Chondrocyte (in vitro differentiated cells): ENCODE measurements at regions not wholly inside any gene's neighbourhood (a gene's known extent, or its start where the extent isn't known, plus 50 kb on each side); places are given as distances from the start of the nearest gene placed in this dataset.

Source experiments
- DNase-seq: peaks from one replicate; pipeline ENCODE4 v3.0.0; 2021; ENCODE audit warnings: mixed read lengths, low spot score
- H3K27ac Mint-ChIP-seq: one replicate; pipeline ENCODE4 v1.8.0; 2021; ENCODE audit warnings: mild to moderate bottlenecking, moderate library complexity, mixed read lengths; ENCODE audit not compliant: unreplicated experiment
- H3K27me3 Mint-ChIP-seq: 2 replicates; pipeline ENCODE4 v1.8.0; 2021; ENCODE audit warnings: low read depth, mixed read lengths
- H3K36me3 Mint-ChIP-seq: 2 replicates; pipeline ENCODE4 v1.8.0; 2021; ENCODE audit warnings: low read depth, mixed read lengths
- H3K4me1 Mint-ChIP-seq: 2 replicates; pipeline ENCODE4 v1.8.0; 2021; ENCODE audit warnings: low read depth, mild to moderate bottlenecking, mixed read lengths
- H3K4me3 Mint-ChIP-seq: one replicate; pipeline ENCODE4 v1.8.0; 2021; ENCODE audit warnings: mild to moderate bottlenecking, moderate library complexity, mixed read lengths; ENCODE audit not compliant: unreplicated experiment
- H3K9me3 Mint-ChIP-seq: 2 replicates; pipeline ENCODE4 v1.8.0; 2021; ENCODE audit warnings: low read depth, mixed read lengths
- TF ChIP-seq, protein P1 (sequence below): fragments of 200-600 bp; sonication (generic); IDR thresholded peaks from 2 replicates; pipeline ENCODE4 v1.5.0; 2021; ENCODE audit warnings: antibody characterized with exemption, mild to moderate bottlenecking, moderate library complexity

DNA sequence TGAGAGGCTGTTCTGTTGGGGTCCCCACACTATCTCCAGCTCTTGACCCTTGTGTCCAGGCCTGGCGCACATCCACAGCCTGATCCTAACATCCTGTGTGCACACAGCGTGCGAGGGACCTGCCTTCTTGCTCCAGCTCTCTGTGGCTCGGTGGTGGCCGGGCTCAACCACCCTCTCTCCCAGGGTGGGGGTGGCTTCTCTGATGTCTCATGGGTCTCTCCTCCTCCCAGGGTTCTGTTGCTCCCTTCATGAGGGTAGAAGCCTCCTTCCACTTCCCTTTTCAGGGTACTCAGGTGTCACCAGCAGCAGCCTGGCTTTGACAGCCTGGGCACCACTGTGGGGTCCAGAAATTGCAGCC, 196.9 kb upstream of the RAB6C start:
- no peak overlapping the region for H3K4me3 Mint-ChIP-seq
- peaks cover 15% of the 10 kb centered on the region for H3K27me3 Mint-ChIP-seq
- TF ChIP-seq, protein P1, sequence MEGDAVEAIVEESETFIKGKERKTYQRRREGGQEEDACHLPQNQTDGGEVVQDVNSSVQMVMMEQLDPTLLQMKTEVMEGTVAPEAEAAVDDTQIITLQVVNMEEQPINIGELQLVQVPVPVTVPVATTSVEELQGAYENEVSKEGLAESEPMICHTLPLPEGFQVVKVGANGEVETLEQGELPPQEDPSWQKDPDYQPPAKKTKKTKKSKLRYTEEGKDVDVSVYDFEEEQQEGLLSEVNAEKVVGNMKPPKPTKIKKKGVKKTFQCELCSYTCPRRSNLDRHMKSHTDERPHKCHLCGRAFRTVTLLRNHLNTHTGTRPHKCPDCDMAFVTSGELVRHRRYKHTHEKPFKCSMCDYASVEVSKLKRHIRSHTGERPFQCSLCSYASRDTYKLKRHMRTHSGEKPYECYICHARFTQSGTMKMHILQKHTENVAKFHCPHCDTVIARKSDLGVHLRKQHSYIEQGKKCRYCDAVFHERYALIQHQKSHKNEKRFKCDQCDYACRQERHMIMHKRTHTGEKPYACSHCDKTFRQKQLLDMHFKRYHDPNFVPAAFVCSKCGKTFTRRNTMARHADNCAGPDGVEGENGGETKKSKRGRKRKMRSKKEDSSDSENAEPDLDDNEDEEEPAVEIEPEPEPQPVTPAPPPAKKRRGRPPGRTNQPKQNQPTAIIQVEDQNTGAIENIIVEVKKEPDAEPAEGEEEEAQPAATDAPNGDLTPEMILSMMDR = no peak
- no peak overlapping the region for H3K27ac Mint-ChIP-seq
- no peaks in the 10 kb centered on the region for H3K36me3 Mint-ChIP-seq
- no peak for DNase-seq
- H3K9me3 Mint-ChIP-seq = no peaks in the 10 kb centered on the region
- H3K4me1 Mint-ChIP-seq = no peaks in the 10 kb centered on the region

DNA sequence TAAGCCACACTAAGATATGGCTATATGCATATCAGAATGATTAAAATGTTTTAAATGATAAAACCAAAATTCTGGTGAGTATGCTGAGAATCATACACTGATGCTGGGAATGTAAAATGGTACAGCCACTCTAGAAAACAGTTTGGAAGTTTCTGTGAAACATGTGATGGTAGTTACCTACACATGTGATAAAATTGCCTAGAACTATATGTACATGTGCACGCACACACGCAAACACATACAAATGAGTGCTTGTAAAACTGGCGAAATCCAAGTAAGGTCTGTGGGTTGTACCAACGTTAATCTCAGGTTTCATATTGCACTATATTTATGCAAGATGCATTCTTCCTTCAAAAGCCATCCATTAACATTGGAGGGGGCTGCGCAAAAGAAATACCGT, 195.0 kb upstream of the RAB6C start:
- H3K27me3 Mint-ChIP-seq = peaks cover 20% of the 10 kb centered on the region

DNA sequence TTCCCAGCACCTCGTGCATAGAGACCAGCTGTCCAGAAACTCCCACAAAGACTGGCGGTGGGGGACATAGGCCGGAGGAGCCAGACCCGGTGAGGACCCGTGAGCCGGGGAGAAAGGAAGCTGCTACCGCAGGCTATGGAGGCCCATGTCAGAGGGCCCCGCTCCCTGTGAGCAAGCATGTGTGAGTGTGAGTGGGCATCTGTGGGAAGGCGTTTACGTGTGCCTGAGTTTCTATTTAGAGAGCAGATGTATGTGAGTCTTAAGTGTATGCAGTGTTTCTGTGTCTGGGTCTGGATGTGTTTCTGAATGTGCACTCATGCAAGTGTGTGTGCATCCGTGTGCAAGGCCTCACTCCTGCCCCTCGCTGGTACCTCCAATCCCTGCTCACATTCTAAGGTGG, 187.8 kb upstream of the RAB6C start:
- H3K4me3 Mint-ChIP-seq = no peak overlapping the region
- DNase-seq = no peak
- no peaks in the 10 kb centered on the region for H3K4me1 Mint-ChIP-seq
- peaks cover 4% of the 10 kb centered on the region for H3K27me3 Mint-ChIP-seq
- TF ChIP-seq, protein P1 = no peak
- no peaks in the 10 kb centered on the region for H3K36me3 Mint-ChIP-seq
- H3K9me3 Mint-ChIP-seq = no peaks in the 10 kb centered on the region
- no peak overlapping the region for H3K27ac Mint-ChIP-seq

More for the DNA sequence above, 195.0 kb upstream of the RAB6C start:
- Mint-ChIP-seq H3K9me3 (no peaks in the 10 kb centered on the region), H3K36me3 (no peaks in the 10 kb centered on the region), H3K4me1 (no peaks in the 10 kb centered on the region), H3K4me3 (no peak overlapping the region), H3K27ac (no peak overlapping the region)
- DNase-seq = no peak
- TF ChIP-seq, protein P1 = no peak

DNA sequence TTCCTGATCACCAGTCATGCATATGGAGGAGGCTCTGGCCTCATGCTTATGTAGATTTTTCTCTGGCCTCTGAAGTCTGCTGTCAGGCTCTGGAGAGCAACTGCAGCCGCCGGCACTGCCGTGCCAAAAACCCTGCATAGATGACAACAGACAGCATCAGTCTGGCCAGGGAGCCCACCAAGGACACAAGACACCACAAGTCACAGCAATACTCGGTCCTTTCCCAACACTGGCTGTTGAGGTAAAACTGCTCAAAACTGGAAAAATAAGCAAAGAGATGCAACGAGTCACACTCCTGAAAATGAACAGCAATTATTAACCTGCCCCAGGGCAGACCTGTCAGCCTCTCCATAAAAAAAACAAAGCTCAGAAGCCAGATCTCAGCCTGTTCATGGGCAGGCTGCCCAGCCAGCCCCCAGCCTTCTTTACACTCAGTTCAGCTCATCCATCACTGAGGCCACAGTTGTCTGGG, 186.0 kb upstream of the RAB6C start:
- Mint-ChIP-seq H3K4me1 (no peaks in the 10 kb centered on the region), H3K4me3 (no peak overlapping the region), H3K27ac (no peak overlapping the region), H3K9me3 (no peaks in the 10 kb centered on the region), H3K27me3 (no peaks in the 10 kb centered on the region), H3K36me3 (no peaks in the 10 kb centered on the region)
- TF ChIP-seq, protein P1 = no peak
- DNase-seq = no peak

DNA sequence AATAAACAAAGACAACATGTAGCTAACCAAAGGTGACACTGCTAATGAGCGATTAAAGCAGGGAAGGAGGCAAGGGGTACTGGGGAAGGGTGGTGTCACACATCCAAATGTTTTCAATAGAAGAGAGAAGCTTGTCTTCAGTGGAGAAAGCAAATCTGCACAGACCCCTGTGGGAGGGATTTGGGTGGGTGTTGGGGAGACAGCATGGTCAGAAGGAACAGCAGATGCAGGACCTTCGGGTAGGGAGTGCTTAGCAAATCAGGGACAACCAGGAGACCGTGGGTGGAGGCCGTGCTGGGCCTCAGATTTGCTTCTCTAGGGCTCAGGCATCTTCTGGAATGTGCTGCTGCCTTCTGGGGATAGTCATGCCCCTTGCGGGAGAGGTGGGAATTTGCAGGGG, 185.3 kb upstream of the RAB6C start:
- Mint-ChIP-seq H3K4me3 (no peak overlapping the region), H3K9me3 (no peaks in the 10 kb centered on the region), H3K27me3 (no peaks in the 10 kb centered on the region), H3K4me1 (no peaks in the 10 kb centered on the region), H3K36me3 (no peaks in the 10 kb centered on the region), H3K27ac (no peak overlapping the region)
- no peak for DNase-seq
- TF ChIP-seq, protein P1 = no peak
